Smooth muscle cell (in vitro differentiated cells): ENCODE measurements at regions not wholly inside any gene's neighbourhood (a gene's known extent, or its start where the extent isn't known, plus 50 kb on each side); places are given as distances from the start of the nearest gene placed in this dataset.

ENCODE experiments used
- DNase-seq: peaks from one replicate; lab custom pipeline; 2025; ENCODE audit not compliant: unreplicated experiment; lab: John Stamatoyannopoulos, UW
- H2AFZ ChIP-seq: fragments of 200-600 bp; sonication (generic); 2 replicates; pipeline ENCODE4 v1.6.0; 2016; ENCODE audit warnings: antibody characterized with exemption, low read depth, mild to moderate bottlenecking
- H3F3A ChIP-seq: fragments of 200-600 bp; sonication (generic); 2 replicates; pipeline ENCODE4 v1.6.0; 2017; ENCODE audit warnings: antibody characterized with exemption, low read depth
- H3K27ac ChIP-seq: fragments of 200-600 bp; sonication (generic); 2 replicates; pipeline ENCODE4 v1.5.1; 2016; ENCODE audit warnings: low read depth, mild to moderate bottlenecking
- H3K27me3 ChIP-seq: fragments of 200-600 bp; sonication (generic); 2 replicates; pipeline ENCODE4 v1.6.1; 2016; ENCODE audit warnings: low read depth, mild to moderate bottlenecking
- H3K36me3 ChIP-seq: fragments of 200-600 bp; sonication (generic); 2 replicates; pipeline ENCODE4 v1.5.1; 2016; ENCODE audit warnings: low read depth
- H3K4me1 ChIP-seq: fragments of 200-600 bp; sonication (generic); 2 replicates; pipeline ENCODE4 v1.5.1; 2016; ENCODE audit warnings: low read depth
- H3K4me2 ChIP-seq: fragments of 200-600 bp; sonication (generic); 2 replicates; pipeline ENCODE4 v1.6.0; 2016; ENCODE audit warnings: mild to moderate bottlenecking
- H3K4me3 ChIP-seq: fragments of 200-600 bp; sonication (generic); 2 replicates; pipeline ENCODE4 v1.5.1; 2016; ENCODE audit warnings: mild to moderate bottlenecking
- H3K79me2 ChIP-seq: fragments of 200-600 bp; sonication (generic); 2 replicates; pipeline ENCODE4 v1.6.0; 2016; ENCODE audit warnings: low read depth, mild to moderate bottlenecking
- H3K9ac ChIP-seq: fragments of 200-600 bp; sonication (generic); 2 replicates; pipeline ENCODE4 v1.6.0; 2016; ENCODE audit warnings: low read depth
- H3K9me3 ChIP-seq: fragments of 200-600 bp; sonication (generic); replicated peaks from 2 replicates; pipeline ENCODE4 v1.5.1; 2016; ENCODE audit warnings: low read depth
- H4K20me1 ChIP-seq: fragments of 200-600 bp; sonication (generic); 2 replicates; pipeline ENCODE4 v1.6.0; 2016; ENCODE audit warnings: low read depth
- WGBS: methylation state at CpG from one replicate; pipeline ENCODE4 v1.1.7; 2016; ENCODE audit warnings: low lambda C conversion rate; 5-methylcytosine and 5-hydroxymethylcytosine counted together
- TF ChIP-seq, protein P1 (sequence below): fragments of 200-600 bp; sonication (generic); IDR thresholded peaks from 2 replicates; pipeline ENCODE4 v1.5.1; 2017; ENCODE audit warnings: borderline replicate concordance, mild to moderate bottlenecking, antibody characterized with exemption; ENCODE audit not compliant: insufficient read depth, poor library complexity, severe bottlenecking

DNA sequence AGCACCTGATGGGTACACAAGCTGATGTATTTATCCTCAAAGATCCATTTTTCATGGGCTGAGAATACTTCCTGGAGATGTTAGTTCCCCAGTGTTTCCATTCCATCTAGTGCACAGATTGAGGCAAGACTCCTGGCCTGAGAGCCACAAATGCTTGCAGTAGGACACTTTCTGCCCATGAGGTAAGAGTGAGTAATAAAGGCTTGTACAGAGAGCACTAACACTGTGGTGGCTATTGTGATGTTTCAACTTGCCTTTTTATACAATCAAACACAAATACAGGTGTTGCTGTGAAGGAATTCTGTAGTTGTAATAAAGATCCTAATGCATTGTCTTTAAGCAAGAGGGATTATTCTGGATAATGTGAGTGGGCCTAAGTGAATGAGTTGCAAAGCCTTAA is 186.1 kb upstream of the ADAMTS5 start:
- Histone ChIP-seq H4K20me1 (no peaks in the 10 kb centered on the region), H2AFZ (no peak overlapping the region), H3K79me2 (no peaks in the 10 kb centered on the region), H3K9ac (no peak overlapping the region), H3F3A (no peaks in the 10 kb centered on the region), H3K36me3 (no peaks in the 10 kb centered on the region), H3K4me1 (no peaks in the 10 kb centered on the region), H3K9me3 (no peaks in the 10 kb centered on the region), H3K27me3 (no peaks in the 10 kb centered on the region), H3K4me3 (no peak overlapping the region), H3K27ac (no peak overlapping the region), H3K4me2 (no peak overlapping the region)
- no peak for DNase-seq
- TF ChIP-seq, protein P1, sequence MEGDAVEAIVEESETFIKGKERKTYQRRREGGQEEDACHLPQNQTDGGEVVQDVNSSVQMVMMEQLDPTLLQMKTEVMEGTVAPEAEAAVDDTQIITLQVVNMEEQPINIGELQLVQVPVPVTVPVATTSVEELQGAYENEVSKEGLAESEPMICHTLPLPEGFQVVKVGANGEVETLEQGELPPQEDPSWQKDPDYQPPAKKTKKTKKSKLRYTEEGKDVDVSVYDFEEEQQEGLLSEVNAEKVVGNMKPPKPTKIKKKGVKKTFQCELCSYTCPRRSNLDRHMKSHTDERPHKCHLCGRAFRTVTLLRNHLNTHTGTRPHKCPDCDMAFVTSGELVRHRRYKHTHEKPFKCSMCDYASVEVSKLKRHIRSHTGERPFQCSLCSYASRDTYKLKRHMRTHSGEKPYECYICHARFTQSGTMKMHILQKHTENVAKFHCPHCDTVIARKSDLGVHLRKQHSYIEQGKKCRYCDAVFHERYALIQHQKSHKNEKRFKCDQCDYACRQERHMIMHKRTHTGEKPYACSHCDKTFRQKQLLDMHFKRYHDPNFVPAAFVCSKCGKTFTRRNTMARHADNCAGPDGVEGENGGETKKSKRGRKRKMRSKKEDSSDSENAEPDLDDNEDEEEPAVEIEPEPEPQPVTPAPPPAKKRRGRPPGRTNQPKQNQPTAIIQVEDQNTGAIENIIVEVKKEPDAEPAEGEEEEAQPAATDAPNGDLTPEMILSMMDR, result no peak

DNA sequence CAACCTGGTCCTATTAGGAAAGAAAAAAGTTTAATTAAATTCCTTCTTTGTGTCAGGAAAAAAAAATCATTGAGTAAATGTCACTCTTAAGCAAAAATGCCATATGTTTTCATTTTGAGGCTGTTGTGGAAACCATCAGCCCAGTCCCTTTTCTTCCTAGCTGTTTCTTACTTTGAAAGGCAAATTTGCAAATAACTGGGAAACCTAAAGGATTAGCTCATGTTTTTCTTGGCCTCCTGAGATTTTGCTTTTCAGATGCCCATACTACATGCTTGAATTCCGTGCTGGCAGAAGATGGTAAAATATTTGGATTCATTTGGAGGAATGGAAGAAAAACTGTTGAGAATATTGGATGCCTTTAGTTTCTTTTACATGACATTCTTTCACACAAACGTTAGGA is 182.1 kb upstream of the ADAMTS5 start:
- DNase-seq, result no peak
- Histone ChIP-seq H3K4me3 (no peak overlapping the region), H3K27ac (no peak overlapping the region), H3K9ac (no peak overlapping the region), H3K9me3 (no peaks in the 10 kb centered on the region), H3K36me3 (no peaks in the 10 kb centered on the region), H3K79me2 (no peaks in the 10 kb centered on the region), H3K27me3 (no peaks in the 10 kb centered on the region), H4K20me1 (no peaks in the 10 kb centered on the region), H3K4me1 (no peaks in the 10 kb centered on the region), H2AFZ (peak overlapping the region; percentile 63), H3F3A (no peaks in the 10 kb centered on the region), H3K4me2 (no peak overlapping the region)
- TF ChIP-seq, protein P1, result no peak
- 53% methylated on average over 2 of the region's 2 CpGs for WGBS

DNA sequence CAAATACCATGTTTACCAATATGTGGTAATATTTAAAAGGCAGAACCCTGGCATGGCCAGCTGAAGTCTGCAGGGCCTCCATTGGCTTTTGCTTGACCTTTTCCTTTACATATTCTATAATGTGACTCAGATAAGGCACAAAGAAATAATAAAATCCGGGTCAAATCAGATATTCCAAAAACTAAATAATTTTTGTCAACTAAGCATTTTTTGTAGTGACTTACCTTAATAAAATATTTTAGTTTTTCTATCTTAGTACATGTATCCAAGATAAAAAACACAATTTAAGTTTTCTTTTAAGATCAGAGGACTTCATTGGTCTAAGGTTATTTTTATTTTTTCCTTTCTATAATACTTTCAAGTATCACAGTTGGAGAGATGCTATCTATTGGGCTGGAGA is 179.4 kb upstream of the ADAMTS5 start:
- DNase-seq, result no peak

DNA sequence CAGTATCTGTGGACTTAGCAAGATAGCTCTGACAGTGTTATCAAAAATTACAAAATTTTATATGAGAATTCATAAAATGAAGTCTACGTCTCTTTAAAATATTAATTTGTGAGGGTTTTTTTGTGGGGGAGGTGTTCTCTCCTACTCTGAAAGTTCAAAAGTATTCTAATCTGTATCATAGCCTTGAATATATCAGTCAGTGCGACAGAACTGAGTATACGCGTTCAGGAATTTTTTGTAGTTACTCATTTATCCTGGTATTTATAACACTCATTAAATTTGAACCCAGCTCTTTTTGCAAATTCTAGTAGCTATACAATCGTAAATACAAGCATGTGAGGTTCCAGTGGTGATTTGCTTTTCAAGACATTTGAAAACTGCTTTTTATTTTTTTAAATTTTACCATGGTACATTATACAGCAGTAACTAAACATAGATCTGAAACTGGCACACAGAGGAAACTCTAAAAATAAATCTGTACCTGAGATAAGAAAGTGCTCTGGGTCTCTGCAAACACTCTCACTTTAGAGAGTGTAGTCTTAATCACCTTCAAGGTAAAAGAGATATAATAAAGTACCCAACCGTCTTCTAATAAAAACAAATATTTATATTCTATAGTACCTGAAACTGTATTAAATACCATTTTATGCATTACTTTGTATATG is 178.4 kb upstream of the ADAMTS5 start:
- DNase-seq, result no peak
- Histone ChIP-seq H2AFZ (no peak overlapping the region), H4K20me1 (no peaks in the 10 kb centered on the region), H3F3A (no peaks in the 10 kb centered on the region), H3K4me2 (no peak overlapping the region), H3K27me3 (no peaks in the 10 kb centered on the region), H3K4me1 (no peaks in the 10 kb centered on the region), H3K4me3 (no peak overlapping the region), H3K79me2 (no peaks in the 10 kb centered on the region), H3K36me3 (no peaks in the 10 kb centered on the region), H3K9ac (no peak overlapping the region), H3K27ac (no peak overlapping the region), H3K9me3 (no peaks in the 10 kb centered on the region)
- TF ChIP-seq, protein P1, result no peak
- 91% methylated on average over 6 of the region's 6 CpGs for WGBS

More for the DNA sequence above, 179.4 kb upstream of the ADAMTS5 start:
- H2AFZ ChIP-seq, result no peak overlapping the region
- TF ChIP-seq, protein P1, result no peak
- no peaks in the 10 kb centered on the region for H3K36me3 ChIP-seq
- H3K27ac ChIP-seq, result no peak overlapping the region
- no peaks in the 10 kb centered on the region for H3K27me3 ChIP-seq
- H3K4me1 ChIP-seq, result no peaks in the 10 kb centered on the region
- H3K4me2 ChIP-seq, result no peak overlapping the region
- H3K4me3 ChIP-seq, result no peak overlapping the region
- WGBS, result 81% methylated on average over 1 of the region's 1 CpG
- H4K20me1 ChIP-seq, result no peaks in the 10 kb centered on the region
- no peaks in the 10 kb centered on the region for H3K9me3 ChIP-seq
- H3K79me2 ChIP-seq, result no peaks in the 10 kb centered on the region
- no peaks in the 10 kb centered on the region for H3F3A ChIP-seq
- no peak overlapping the region for H3K9ac ChIP-seq
